DOHH2 (cell line): ENCODE measurements at regions not wholly inside any gene's neighbourhood (a gene's known extent, or its start where the extent isn't known, plus 50 kb on each side); places are given as distances from the start of the nearest gene placed in this dataset.

ENCODE experiments used
- CTCF ChIP-seq: fragments of 200-600 bp; sonication (generic); IDR thresholded peaks from one replicate; pipeline ENCODE4 v1.5.1; 2014; ENCODE audit warnings: antibody characterized with exemption, mild to moderate bottlenecking, low read depth, low read length; ENCODE audit not compliant: poor library complexity, severe bottlenecking
- EZH2phosphoT487 ChIP-seq: fragments of 200-600 bp; sonication (generic); IDR thresholded peaks from 2 replicates; pipeline ENCODE4 v1.6.1; 2017; ENCODE audit warnings: borderline replicate concordance, mild to moderate bottlenecking, antibody characterized with exemption, low read length, moderate library complexity, mixed read lengths

GRCh38 chr2:61626827-61627226, 88.7 kb upstream of the XPO1 start:
- TF ChIP-seq CTCF, result no peak
- TF ChIP-seq EZH2phosphoT487, result no peak
